GM12891 (cell line): ENCODE measurements at regions not wholly inside any gene's neighbourhood (a gene's known extent, or its start where the extent isn't known, plus 50 kb on each side); places are given as distances from the start of the nearest gene placed in this dataset.
"Not testable (repeated sequence)": the region's sequence is repeated elsewhere in the genome, so short reads cannot be mapped to it uniquely, and the experiment has no call there.

ENCODE experiments used
- PAX5 ChIP-seq: IDR thresholded peaks from 2 replicates; pipeline ENCODE4 v1.6.1; 2011; ENCODE audit warnings: low read length, moderate library complexity, mild to moderate bottlenecking; ENCODE audit not compliant: insufficient read depth, severe bottlenecking
- POLR2A ChIP-seq: IDR thresholded peaks from 2 replicates; pipeline ENCODE4 v1.6.1; 2011; ENCODE audit warnings: low read depth, low read length, control low read depth
- POLR2AphosphoS5 ChIP-seq: IDR thresholded peaks from 2 replicates; pipeline ENCODE4 v1.6.1; 2011; ENCODE audit warnings: low read depth, low read length, control low read depth
- SPI1 ChIP-seq: IDR thresholded peaks from 2 replicates; pipeline ENCODE4 v1.6.1; 2011; ENCODE audit warnings: low read depth, low read length, control low read depth
- TAF1 ChIP-seq: IDR thresholded peaks from 2 replicates; pipeline ENCODE4 v1.6.1; 2011; ENCODE audit warnings: low read depth, low read length, control low read depth

DNA sequence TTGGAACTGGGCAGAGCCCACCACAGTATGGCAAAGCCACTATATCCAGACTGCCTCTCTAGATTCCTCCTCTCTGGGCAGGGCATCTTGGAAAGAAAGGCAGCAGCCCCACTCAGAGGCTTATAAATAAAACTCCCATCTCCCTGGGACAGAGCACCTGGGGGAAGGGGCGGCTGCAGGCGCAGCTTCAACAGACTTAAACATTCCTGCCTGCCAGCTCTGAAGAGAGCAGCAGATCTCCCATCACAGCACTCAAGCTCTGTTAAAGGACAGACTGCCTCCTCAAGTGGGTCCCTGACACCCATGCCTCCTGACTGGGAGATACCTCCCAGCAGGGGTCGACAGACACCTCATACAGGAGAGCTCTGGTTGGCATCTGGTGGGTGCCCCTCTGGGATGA lies 193.6 kb downstream of the MREG start:
- not testable (repeated sequence) for TF ChIP-seq POLR2A, POLR2AphosphoS5, TAF1, SPI1, PAX5
